OCI-LY7 (cell line): ENCODE measurements at regions not wholly inside any gene's neighbourhood (a gene's known extent, or its start where the extent isn't known, plus 50 kb on each side); places are given as distances from the start of the nearest gene placed in this dataset.

Source experiments
- EZH2phosphoT487 ChIP-seq: fragments of 200-600 bp; sonication (generic); IDR thresholded peaks from 2 replicates; pipeline ENCODE4 v1.6.1; 2018; ENCODE audit warnings: low read depth, borderline replicate concordance, mild to moderate bottlenecking, mixed run types, antibody characterized with exemption, low read length, moderate library complexity, mixed read lengths
- TF ChIP-seq, protein P1 (sequence below): fragments of 200-600 bp; sonication (generic); conservative IDR thresholded peaks from 2 replicates; pipeline ENCODE4 v1.5.1; 2014; ENCODE audit warnings: mild to moderate bottlenecking, antibody characterized with exemption, low read length, moderate library complexity, mixed read lengths

DNA sequence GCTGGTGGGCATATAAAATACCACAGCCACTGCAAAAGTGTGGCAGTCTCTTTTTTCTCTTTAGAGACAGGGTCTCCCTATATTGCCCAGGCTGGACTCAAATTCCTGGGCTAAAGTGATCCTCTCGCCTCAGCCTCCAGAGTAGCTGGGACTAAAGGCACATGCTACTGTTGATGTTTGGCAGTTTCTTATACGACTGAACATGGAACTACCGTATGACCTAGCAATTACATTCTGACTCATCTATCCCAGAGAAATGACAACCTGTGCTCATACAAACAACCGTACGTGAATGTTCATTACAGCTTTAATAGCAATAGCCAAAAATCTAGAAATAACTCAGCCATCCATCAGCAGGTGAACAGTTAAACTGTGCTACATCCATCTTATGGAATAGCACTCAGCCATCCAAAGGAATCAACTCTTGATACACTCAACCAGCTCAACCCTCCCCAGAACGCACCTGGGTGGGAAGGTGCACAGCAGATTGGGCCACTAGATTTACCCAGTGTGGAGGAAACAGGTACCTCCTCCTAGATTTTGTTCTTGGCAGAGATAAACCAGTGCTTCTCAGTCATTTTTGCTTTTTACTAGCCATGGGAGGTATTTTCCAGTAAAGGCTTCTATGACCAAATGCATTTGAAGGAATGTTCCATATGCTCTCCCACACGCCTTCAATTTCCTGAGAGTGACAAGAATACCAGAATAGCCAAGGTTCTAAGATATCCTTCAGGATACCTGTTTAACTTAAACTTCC is 130.5 kb downstream of the MED15 start:
- TF ChIP-seq, protein P1, sequence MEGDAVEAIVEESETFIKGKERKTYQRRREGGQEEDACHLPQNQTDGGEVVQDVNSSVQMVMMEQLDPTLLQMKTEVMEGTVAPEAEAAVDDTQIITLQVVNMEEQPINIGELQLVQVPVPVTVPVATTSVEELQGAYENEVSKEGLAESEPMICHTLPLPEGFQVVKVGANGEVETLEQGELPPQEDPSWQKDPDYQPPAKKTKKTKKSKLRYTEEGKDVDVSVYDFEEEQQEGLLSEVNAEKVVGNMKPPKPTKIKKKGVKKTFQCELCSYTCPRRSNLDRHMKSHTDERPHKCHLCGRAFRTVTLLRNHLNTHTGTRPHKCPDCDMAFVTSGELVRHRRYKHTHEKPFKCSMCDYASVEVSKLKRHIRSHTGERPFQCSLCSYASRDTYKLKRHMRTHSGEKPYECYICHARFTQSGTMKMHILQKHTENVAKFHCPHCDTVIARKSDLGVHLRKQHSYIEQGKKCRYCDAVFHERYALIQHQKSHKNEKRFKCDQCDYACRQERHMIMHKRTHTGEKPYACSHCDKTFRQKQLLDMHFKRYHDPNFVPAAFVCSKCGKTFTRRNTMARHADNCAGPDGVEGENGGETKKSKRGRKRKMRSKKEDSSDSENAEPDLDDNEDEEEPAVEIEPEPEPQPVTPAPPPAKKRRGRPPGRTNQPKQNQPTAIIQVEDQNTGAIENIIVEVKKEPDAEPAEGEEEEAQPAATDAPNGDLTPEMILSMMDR = no peak
- TF ChIP-seq EZH2phosphoT487 = no peak
